ENCODE measurements at regions not wholly inside any gene's neighbourhood (a gene's known extent, or its start where the extent isn't known, plus 50 kb on each side); places are given as distances from the start of the nearest gene placed in this dataset.

- no peak for DNase-seq
- H3K36me3 Mint-ChIP-seq (ENCODE audit: insufficient read depth), result no peaks in the 10 kb centered on the region
- H3K4me1 Mint-ChIP-seq (ENCODE audit: low read depth), result peaks cover 69% of the 10 kb centered on the region
These were observed 63.7 kb upstream of the AMZ2 start for GRCh38 chr17:68184141-68184571.

GRCh38 chr17:68184816-68185436, 62.9 kb upstream of the AMZ2 start:
- Mint-ChIP-seq H3K36me3 (ENCODE audit: insufficient read depth) (no peaks in the 10 kb centered on the region), H3K4me3 (peak overlapping the region; percentile 68), H3K9me3 (no peaks in the 10 kb centered on the region), H3K27me3 (ENCODE audit: low read depth) (no peaks in the 10 kb centered on the region), H3K4me1 (ENCODE audit: low read depth) (peaks cover 74% of the 10 kb centered on the region)
- peak; percentile 83 to 87 for ATAC-seq
- peak; percentile 57 for DNase-seq

More at GRCh38 chr17:68184141-68184571, 63.7 kb upstream of the AMZ2 start:
- Mint-ChIP-seq H3K27me3 (ENCODE audit: low read depth) (no peaks in the 10 kb centered on the region), H3K9me3 (no peaks in the 10 kb centered on the region), H3K4me3 (peak overlapping the region; percentile 68)
- no peak for ATAC-seq

- H3K4me1 Mint-ChIP-seq (ENCODE audit: low read depth), result peaks cover 70% of the 10 kb centered on the region
- no peak overlapping the region for H3K4me3 Mint-ChIP-seq
- H3K9me3 Mint-ChIP-seq, result no peaks in the 10 kb centered on the region
- H3K36me3 Mint-ChIP-seq (ENCODE audit: insufficient read depth), result no peaks in the 10 kb centered on the region
- ATAC-seq (no peak), DNase-seq (no peak)
- no peaks in the 10 kb centered on the region for H3K27me3 Mint-ChIP-seq (ENCODE audit: low read depth)
These were observed 62.0 kb upstream of the AMZ2 start for GRCh38 chr17:68185820-68186219.

GRCh38 chr17:68190495-68190894, 57.3 kb upstream of the AMZ2 start:
- Mint-ChIP-seq H3K4me1 (ENCODE audit: low read depth) (peaks cover 36% of the 10 kb centered on the region), H3K36me3 (ENCODE audit: insufficient read depth) (no peaks in the 10 kb centered on the region), H3K9me3 (no peaks in the 10 kb centered on the region), H3K4me3 (no peak overlapping the region), H3K27me3 (ENCODE audit: low read depth) (no peaks in the 10 kb centered on the region)
- DNase-seq (no peak), ATAC-seq (no peak)

DNA sequence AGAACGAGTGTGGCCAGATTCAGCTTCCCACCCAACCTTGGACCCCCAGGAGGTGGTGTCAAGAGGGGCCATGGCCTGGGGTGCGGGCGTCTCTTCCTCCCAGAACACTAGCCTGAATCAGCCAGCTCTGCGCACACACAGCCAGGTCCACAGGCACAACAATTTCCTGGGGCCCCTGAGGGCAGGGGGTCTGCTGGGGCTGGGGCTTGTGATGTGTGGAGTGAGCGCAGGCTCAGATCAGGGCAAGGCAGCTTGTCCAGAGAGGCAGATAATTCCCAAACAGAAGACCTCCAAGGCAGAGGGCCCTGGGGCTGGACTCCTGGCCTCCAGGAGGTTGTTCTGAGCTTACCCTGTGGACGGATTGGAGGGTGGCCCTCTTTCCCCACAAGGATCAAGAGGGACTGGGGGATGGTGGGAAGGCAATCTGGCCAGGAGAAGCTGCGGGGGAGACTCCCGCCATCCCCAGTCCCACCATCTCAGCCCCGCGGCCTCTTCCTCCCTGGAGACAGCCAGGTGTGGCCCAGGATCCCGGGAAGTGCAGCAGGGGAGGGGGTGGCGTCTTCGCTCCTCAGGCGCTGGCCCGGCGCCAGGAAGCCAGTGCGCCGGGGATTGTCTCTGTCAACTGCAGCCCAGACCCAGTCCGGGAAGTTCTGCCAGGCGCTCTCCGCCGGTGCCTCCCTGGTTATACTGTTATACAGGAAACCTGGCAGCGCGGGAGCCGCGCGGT, 52.0 kb upstream of the AMZ2 start:
- peak overlapping the region; percentile 74 for H3K4me3 Mint-ChIP-seq
- no peaks in the 10 kb centered on the region for H3K9me3 Mint-ChIP-seq
- H3K36me3 Mint-ChIP-seq (ENCODE audit: insufficient read depth), result no peaks in the 10 kb centered on the region
- peaks cover 3% of the 10 kb centered on the region for H3K27me3 Mint-ChIP-seq (ENCODE audit: low read depth)
- peaks cover 26% of the 10 kb centered on the region for H3K4me1 Mint-ChIP-seq (ENCODE audit: low read depth)
- no peak for ATAC-seq
- DNase-seq, result no peak

DNA sequence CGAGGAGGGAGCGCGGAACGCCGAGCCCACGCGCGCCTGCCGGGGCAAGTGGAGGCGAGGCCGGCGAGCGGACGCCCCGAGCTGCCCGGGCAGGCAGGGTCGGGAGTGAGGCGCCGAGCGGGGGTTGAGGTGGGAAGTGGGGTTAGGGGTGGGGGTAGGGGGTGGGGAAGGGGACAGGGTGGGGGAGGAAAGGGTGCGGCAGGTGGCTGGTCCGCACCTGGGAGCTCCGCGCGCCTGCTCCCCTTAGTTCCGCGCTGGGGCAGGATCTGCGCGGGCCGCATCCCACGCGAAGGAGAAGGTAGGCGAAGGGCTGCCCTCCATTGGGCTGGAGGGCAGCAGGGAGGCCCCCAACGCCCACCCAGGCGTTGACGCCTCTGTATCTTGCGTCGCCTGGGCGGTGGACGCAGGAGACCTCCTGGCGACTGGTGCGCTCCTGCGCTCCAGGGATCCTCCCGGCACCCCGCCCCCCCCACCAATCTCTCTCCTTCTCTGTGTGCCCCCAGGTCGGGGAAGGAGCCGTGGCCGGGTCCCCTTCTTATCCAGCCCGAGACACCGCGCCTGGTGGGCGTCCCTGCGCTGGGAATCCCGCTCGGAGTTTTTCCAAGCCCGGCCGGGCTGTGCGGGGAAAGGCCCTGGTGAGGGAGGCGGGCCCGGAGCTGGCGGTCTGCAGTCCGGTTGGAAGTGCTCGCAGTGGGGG, 51.3 kb upstream of the AMZ2 start:
- peak overlapping the region; percentile 74 for H3K4me3 Mint-ChIP-seq
- H3K4me1 Mint-ChIP-seq (ENCODE audit: low read depth), result peaks cover 29% of the 10 kb centered on the region
- no peaks in the 10 kb centered on the region for H3K36me3 Mint-ChIP-seq (ENCODE audit: insufficient read depth)
- no peak for ATAC-seq
- peaks cover 3% of the 10 kb centered on the region for H3K27me3 Mint-ChIP-seq (ENCODE audit: low read depth)
- no peaks in the 10 kb centered on the region for H3K9me3 Mint-ChIP-seq
- DNase-seq, result no peak

GRCh38 chr17:68197091-68197996, 50.5 kb upstream of the AMZ2 start:
- ATAC-seq (peak; percentile 19 to 22), DNase-seq (no peak)
- Mint-ChIP-seq H3K27me3 (ENCODE audit: low read depth) (peaks cover 3% of the 10 kb centered on the region), H3K9me3 (no peaks in the 10 kb centered on the region), H3K4me3 (peak overlapping the region; percentile 73), H3K36me3 (ENCODE audit: insufficient read depth) (no peaks in the 10 kb centered on the region), H3K4me1 (ENCODE audit: low read depth) (peaks cover 27% of the 10 kb centered on the region)

- H3K9me3 Mint-ChIP-seq, result no peaks in the 10 kb centered on the region
- H3K4me1 Mint-ChIP-seq (ENCODE audit: low read depth), result peaks cover 27% of the 10 kb centered on the region
- H3K27me3 Mint-ChIP-seq (ENCODE audit: low read depth), result peaks cover 3% of the 10 kb centered on the region
- H3K4me3 Mint-ChIP-seq, result peak overlapping the region; percentile 73
- ATAC-seq (no peak), DNase-seq (no peak)
- no peaks in the 10 kb centered on the region for H3K36me3 Mint-ChIP-seq (ENCODE audit: insufficient read depth)
These were observed 49.6 kb upstream of the AMZ2 start for GRCh38 chr17:68197997-68198930.
